Activated T-cell treated with anti-CD3 and anti-CD28 coated beads for 48 hours (primary cell): ENCODE measurements at regions not wholly inside any gene's neighbourhood (a gene's known extent, or its start where the extent isn't known, plus 50 kb on each side); places are given as distances from the start of the nearest gene placed in this dataset.
"Not testable (repeated sequence)": the region's sequence is repeated elsewhere in the genome, so short reads cannot be mapped to it uniquely, and the experiment has no call there.

Experiments used
- DNase-seq: peaks from one replicate; pipeline ENCODE4 v3.0.0-alpha.2; 2020; ENCODE audit warnings: low read depth

DNA sequence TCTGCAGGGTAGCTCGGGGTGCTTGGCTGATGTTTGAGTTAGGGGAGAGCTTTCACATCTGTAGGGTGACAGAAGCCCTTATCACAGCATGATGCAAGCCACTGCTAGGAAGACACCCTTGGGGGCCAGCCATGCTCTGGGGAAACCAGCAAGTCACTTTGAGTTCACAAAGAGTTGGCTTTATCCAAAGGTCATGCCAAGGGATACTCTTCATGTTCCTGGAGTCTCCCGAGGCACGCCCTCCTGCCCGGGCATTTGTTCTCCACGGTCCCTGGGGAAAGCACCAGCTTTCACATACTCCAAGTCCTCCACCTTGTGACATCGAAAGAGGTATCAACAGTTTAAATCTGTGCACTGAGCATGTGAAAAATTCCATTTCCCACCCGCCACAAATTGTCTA lies 227.7 kb downstream of the VAPA start:
- no peak for DNase-seq

DNA sequence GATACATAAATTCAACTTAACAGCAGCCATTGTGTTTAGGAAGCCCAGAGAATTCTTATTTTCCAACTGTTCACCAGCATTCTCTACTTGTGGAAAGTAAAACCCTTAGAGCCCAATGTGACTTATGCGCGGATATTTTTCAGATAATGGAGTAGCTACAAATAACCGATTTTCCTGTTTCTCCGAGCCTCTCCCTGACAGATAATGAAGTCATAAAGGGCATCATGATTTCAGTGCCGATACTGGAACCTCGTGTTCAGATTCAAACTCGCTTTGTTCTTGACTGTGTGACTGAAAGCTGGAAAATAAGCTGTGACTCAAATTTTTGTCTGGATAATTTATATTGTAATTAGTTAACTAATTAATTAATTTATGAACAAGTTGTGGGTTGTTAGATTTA lies 228.2 kb downstream of the VAPA start:
- DNase-seq: no peak

GRCh38 chr18:10142496-10143160 lies 228.8 kb downstream of the VAPA start:
- no peak for DNase-seq

GRCh38 chr18:10143596-10143995 lies 229.8 kb downstream of the VAPA start:
- no peak for DNase-seq

DNA sequence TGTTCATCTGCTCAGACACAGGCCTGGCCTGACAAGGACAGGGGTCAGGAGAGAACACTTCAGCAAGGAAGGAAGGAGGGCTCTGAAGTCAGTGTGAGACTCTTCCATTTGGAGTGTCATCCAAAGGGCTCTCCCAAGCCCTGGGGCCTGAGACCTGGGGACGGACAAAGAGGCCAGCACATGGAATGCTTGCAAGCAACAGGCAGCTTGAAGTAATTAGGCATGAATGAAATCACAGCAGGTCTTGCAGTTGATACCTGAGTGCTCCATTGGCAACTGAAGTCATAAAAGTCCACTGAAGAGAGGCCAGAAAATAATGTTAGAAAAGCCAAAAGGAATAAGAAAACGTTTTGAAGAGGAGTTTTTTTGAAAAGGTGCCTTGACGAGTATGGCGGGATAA lies 231.7 kb downstream of the VAPA start:
- no peak for DNase-seq

- DNase-seq: no peak
Observed at GRCh38 chr18:10147226-10147625, 233.4 kb downstream of the VAPA start.

DNA sequence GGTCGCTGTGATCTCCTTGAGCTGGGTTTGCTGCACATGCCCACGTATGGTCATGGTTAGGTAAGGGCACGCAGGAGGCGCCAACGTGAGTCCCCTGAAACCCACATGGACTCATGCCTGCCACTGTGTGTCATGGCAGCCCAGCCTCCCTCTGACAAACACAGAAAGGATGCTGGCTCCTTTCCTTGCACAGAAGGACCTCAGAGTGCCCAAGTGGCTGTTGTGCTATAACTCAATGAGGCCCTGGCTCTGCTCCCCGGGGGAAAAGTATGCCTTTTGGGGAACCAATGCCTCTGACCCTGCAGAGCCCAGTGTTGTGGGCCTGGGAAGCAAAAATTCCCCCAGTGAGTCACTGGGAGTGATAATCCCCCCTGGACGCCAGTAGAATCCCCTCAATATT lies 233.9 kb downstream of the VAPA start:
- DNase-seq: no peak

GRCh38 chr18:10148189-10148929 lies 234.5 kb downstream of the VAPA start:
- no peak for DNase-seq

DNA sequence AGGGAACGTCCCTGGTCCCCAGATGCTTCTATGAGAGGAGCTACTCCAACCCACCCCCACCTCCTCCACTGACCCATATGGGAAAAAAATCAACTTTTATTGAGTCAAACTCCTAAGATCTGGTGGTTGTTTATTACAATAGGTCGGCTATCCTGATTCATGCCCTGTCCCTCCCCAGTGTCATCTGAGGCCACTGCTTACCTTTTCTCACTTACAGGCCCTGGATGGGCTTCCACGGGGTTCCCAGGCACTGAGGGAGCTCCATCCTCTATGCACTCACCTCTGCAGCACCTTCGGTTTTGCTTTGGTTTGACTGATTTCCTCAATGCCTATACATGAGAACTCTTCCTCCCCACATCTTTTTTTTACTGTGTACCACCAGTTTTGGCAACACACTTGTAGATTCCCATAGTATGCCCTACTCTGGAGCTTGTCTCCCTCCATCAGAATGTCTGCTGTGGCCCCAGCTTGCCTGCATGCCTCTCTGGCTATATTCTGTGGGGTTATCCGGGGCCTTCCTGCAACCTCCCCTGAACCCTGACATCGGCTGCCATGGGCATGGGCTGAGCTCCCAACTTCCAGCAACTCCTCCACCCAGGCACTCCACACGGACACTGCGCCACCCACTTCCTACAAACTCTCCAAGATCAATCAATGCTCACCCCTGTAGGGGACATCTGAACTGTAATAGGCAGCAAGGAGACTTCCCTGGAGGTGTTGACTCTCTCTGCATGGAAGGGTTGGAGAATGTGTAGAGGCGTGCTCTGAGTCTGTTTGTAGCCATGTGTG lies 236.1 kb downstream of the VAPA start:
- DNase-seq: no peak

DNA sequence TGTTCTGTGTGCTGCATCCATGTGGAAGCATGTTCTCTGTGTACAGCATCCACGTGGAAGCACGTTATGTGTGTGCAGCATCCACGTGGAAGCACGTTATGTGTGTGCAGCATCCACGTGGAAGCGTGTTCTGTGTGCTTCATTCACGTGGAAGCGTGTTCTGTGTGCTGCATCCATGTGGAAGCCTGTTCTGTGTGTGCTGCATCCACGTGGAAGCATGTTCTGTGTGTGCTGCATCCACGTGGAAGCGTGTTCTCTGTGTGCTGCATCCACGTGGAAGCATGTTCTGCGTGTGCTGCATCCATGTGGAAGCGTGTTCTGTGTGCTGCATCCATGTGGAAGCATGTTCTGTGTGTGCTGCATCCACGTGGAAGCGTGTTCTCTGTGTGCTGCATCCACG lies 236.8 kb downstream of the VAPA start:
- DNase-seq: not testable (repeated sequence)

- DNase-seq: no peak
Observed at GRCh38 chr18:10152475-10152874, 238.7 kb downstream of the VAPA start.

- DNase-seq: no peak
Observed at GRCh38 chr18:10153924-10154752, 240.3 kb downstream of the VAPA start.

GRCh38 chr18:10157706-10158105 lies 243.9 kb downstream of the VAPA start:
- DNase-seq: no peak

DNA sequence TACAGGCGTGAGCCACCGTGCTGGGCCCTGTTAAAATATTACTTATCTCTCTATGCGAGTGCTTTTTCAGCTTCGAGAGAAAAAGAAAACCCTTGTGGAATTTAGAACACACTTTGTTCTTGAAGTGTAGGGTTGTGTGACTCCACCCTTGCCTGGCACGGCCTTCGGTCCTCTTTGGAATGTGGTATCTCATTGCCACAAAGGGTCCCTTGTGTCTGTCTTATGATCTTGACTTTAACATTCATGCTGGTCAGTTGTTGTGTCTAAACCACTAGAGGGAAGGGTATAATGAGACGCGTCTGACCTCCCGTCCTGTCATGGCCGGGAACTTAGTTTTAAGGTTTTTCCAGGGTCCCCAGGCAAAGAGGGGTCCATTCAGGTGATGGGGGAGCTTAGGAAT lies 246.4 kb downstream of the VAPA start:
- DNase-seq: no peak

- no peak for DNase-seq
Observed at GRCh38 chr18:10161315-10161714, 247.5 kb downstream of the VAPA start.

GRCh38 chr18:10162340-10162739 lies 248.5 kb downstream of the VAPA start:
- no peak for DNase-seq

- DNase-seq: no peak
Observed at GRCh38 chr18:10164271-10165071, 250.7 kb downstream of the VAPA start.

DNA sequence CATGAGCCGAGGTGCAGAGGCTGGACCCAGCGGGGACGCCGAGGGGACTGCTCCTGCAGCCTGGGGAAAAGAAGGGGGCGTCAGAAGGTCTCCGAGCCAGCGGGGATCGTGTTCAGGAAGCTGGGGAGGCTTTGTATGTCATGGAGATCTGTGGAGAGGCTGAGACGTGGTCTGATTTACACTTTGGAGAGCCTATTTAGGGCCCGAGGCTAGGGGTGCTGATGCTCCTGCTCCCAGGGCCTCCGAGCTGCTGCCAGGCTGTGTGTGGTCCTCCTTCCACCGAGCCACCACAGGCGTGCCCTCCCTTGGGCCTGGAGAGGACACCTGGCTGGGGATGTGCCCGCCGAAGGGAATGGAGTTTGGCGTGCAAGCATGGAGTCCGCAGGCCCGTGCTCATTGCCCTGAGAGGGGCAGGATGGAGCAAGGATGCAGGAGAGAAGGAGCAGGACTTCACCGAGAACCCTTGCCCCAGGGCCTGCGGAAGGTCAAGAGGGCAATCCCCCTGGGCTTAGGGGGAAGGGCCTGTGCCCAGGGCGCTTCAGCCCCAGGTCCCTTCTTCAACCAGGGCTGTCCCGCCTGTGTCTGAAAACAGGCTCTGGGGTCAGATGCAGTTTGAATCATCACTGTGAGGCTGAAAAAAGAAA lies 252.5 kb downstream of the VAPA start:
- no peak for DNase-seq

- DNase-seq: no peak
Observed at GRCh38 chr18:10167759-10168158, 253.9 kb downstream of the VAPA start.

GRCh38 chr18:10168477-10168876 lies 254.7 kb downstream of the VAPA start:
- no peak for DNase-seq

DNA sequence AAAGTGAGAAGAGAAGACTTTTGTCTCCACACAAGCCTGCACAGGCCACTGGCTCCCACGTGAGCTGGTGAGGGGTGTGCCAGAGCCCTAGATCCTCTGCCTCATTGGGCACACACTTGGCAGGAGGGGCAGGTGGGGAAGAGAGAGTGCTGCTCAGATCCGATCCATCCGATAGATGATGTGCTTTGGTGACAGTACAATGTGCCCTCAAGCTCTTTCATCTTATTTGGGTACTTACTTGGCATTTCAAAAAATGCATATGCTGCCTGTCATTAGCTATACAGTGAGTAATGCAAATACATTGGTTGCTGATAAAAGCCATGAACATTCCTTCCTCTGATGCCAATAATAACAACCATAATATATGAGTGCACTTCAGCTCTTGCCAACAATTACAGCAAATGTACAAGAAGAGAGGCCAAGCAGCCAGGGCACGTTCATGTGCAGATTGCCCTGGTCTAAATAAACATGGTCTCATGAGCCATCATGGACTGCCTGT lies 255.3 kb downstream of the VAPA start:
- DNase-seq: no peak
